ENCODE measurements at regions not wholly inside any gene's neighbourhood (a gene's known extent, or its start where the extent isn't known, plus 50 kb on each side); places are given as distances from the start of the nearest gene placed in this dataset.

DNA sequence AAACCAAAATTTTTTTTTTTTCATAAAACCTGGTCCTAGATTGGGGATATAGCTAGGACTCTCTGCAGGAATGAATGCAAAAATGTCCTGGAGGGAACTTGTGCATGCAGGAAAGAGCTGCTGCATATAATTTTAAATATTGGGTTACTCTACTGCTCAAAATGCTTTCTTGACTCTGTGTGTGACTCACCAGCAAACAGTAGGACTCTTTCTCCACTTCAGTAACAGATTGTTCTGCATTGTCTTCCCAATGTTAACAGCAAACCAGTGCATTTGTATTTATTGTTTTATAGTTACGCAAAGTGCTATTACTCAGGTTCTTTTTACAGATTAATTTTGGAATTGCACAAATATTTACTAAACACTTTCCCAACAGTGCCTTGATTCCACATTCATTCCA, 163.7 kb upstream of the KL start:
- TF ChIP-seq, protein P1, sequence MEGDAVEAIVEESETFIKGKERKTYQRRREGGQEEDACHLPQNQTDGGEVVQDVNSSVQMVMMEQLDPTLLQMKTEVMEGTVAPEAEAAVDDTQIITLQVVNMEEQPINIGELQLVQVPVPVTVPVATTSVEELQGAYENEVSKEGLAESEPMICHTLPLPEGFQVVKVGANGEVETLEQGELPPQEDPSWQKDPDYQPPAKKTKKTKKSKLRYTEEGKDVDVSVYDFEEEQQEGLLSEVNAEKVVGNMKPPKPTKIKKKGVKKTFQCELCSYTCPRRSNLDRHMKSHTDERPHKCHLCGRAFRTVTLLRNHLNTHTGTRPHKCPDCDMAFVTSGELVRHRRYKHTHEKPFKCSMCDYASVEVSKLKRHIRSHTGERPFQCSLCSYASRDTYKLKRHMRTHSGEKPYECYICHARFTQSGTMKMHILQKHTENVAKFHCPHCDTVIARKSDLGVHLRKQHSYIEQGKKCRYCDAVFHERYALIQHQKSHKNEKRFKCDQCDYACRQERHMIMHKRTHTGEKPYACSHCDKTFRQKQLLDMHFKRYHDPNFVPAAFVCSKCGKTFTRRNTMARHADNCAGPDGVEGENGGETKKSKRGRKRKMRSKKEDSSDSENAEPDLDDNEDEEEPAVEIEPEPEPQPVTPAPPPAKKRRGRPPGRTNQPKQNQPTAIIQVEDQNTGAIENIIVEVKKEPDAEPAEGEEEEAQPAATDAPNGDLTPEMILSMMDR (IDR thresholded peaks at IDR 0.05; ENCODE audit: insufficient read depth, low read depth, low read length): no peak
- Histone ChIP-seq H3K27me3 (ENCODE audit: control insufficient read depth, insufficient read depth, low read length) (peaks cover 18% of the 10 kb centered on the region), H3K36me3 (ENCODE audit: control insufficient read depth, insufficient read depth, low read length) (no peaks in the 10 kb centered on the region), H3K4me3 (ENCODE audit: low read depth, low read length) (no peak overlapping the region)
- peak; percentile 4 for DNase-seq (ENCODE audit: low read depth)
- CTCF ChIA-PET: interaction anchor here (0.9 kb wide), 1 partner anchor 24 kb away, joined by 3 read pairs; no protein-coding TSS in a partner anchor
- POLR2A ChIA-PET: no interaction called here

DNA sequence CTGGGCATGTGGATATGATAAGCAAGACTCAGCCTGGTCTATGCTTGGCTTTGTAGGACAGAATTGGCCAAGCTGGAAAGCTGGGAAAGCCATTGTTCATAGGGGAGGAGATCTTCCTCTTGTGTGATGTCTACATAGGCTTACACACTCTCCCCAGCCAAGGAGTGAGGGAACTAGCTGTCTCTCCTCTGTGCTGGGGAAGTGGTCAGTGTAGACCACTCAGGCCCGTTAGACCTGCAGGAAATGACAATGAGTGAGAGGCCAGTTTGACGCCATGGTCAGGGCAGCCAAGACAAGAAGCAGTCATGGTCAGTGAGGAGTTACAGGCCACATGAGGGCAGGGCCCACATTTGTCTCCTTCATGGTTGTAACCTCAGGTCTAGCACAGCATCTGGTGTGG, 159.1 kb upstream of the KL start:
- no peak overlapping the region for H3K4me3 ChIP-seq (ENCODE audit: low read depth, low read length)
- ChIA-PET CTCF (interaction anchor here (1.0 kb wide), 1 partner anchor 48 kb away, joined by 3 read pairs; no protein-coding TSS in a partner anchor), POLR2A (no interaction called here)
- H3K36me3 ChIP-seq (ENCODE audit: control insufficient read depth, insufficient read depth, low read length): no peaks in the 10 kb centered on the region
- H3K27me3 ChIP-seq (ENCODE audit: control insufficient read depth, insufficient read depth, low read length): peaks cover 4% of the 10 kb centered on the region
- DNase-seq (ENCODE audit: low read depth): no peak
- TF ChIP-seq, protein P1 (IDR thresholded peaks at IDR 0.05; ENCODE audit: insufficient read depth, low read depth, low read length): no peak

DNA sequence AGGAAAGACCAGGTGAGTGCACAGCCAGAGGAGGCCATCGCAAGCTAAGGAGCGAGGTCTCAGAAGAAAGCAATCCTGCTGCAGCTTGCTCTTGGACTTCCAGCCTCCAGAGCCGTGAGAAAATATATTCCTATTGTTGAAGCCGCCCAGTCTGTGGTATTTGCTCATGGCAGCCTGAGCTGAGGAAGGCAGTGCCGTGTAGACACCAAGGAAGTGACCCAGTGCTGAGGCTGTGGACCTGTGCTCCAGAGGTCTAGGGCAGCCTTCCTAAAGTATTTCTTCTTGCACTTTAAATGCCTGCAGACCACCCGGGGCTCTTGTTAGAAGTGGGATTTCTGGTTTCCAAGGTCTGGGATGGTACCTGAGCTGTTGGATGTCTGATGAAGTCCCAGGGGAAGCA, 158.5 kb upstream of the KL start:
- DNase-seq (ENCODE audit: low read depth): no peak
- Histone ChIP-seq H3K27me3 (ENCODE audit: control insufficient read depth, insufficient read depth, low read length) (peaks cover 4% of the 10 kb centered on the region), H3K4me3 (ENCODE audit: low read depth, low read length) (no peak overlapping the region), H3K36me3 (ENCODE audit: control insufficient read depth, insufficient read depth, low read length) (no peaks in the 10 kb centered on the region)
- ChIA-PET POLR2A (no interaction called here), CTCF (no interaction called here)
- TF ChIP-seq, protein P1 (IDR thresholded peaks at IDR 0.05; ENCODE audit: insufficient read depth, low read depth, low read length): no peak

DNA sequence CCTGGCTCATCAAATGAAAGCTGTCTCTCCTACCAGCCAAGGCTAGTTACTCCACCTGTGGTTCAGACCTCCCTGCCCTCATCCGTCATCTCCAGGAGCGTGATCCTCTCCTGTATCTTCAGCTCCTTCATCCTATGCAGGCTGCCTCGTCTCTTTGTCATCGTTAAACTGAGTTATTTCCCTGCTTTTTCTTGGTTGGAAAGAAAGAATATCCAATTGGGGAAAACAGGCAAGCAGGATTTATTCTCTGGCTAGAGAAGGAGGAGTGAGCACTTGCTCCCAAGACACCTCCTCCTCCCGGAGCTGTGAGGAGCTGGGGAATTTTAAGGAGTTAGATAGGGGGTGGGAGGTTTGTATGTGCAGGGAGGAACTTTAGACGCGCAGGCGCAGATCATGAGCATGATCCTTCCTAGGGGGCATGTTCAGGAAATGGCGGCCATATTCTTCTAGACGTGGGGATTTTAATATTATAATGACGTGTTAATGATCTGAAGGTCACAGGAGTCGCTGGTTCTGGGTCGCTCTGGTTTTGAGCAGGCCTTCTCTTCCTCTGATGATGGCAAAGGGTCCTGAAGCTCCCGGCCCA, 156.4 kb upstream of the KL start:
- DNase-seq (ENCODE audit: low read depth): no peak
- ChIA-PET CTCF (interaction anchor here (1.0 kb wide), 1 partner anchor 36 kb away, joined by 4 read pairs; no protein-coding TSS in a partner anchor), POLR2A (no interaction called here)
- H3K4me3 ChIP-seq (ENCODE audit: low read depth, low read length): no peak overlapping the region
- TF ChIP-seq, protein P1 (IDR thresholded peaks at IDR 0.05; ENCODE audit: insufficient read depth, low read depth, low read length): no peak
- H3K36me3 ChIP-seq (ENCODE audit: control insufficient read depth, insufficient read depth, low read length): no peaks in the 10 kb centered on the region
- H3K27me3 ChIP-seq (ENCODE audit: control insufficient read depth, insufficient read depth, low read length): peaks cover 7% of the 10 kb centered on the region

DNA sequence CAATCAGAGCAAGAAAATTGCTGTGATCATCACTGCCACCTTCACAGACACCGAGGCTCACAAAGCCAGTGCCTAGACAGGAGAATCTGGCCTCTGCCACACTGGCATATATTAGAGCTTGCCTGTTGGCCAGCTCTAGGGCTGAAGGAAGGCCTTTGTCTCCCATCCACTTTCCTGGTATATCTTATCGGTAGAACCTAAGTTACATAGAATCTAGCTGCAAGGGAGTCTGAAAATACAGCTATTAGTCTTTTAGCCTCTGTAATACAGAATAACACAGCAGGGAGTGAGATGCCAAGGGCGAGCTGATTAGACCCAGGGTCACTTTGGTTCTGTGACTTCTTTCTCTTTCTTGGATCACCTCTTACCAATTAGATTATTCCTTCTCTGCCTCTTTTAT, 154.9 kb upstream of the KL start:
- POLR2A ChIA-PET: no interaction called here
- H3K4me3 ChIP-seq (ENCODE audit: low read depth, low read length): no peak overlapping the region
- H3K36me3 ChIP-seq (ENCODE audit: control insufficient read depth, insufficient read depth, low read length): no peaks in the 10 kb centered on the region
- H3K27me3 ChIP-seq (ENCODE audit: control insufficient read depth, insufficient read depth, low read length): peaks cover 7% of the 10 kb centered on the region
- CTCF ChIA-PET: no interaction called here
- DNase-seq (ENCODE audit: low read depth): no peak
- TF ChIP-seq, protein P1 (IDR thresholded peaks at IDR 0.05; ENCODE audit: insufficient read depth, low read depth, low read length): no peak
